Colon (tissue), 2 donors: ENCODE measurements at regions not wholly inside any gene's neighbourhood (a gene's known extent, or its start where the extent isn't known, plus 50 kb on each side); places are given as distances from the start of the nearest gene placed in this dataset.

Source experiments
- FAIRE-seq: peaks from 2 replicates; lab custom pipeline; 2012; peaks lifted over from hg19 to GRCh38; lab: Jason Lieb, UNC
- donor health status: control.
- donor health status: control.

- FAIRE-seq, result no peak
Measured at GRCh38 chr4:108567831-108568230, 52.5 kb upstream of the RPL34 start.

- FAIRE-seq, result no peak
Measured at GRCh38 chr4:108561116-108561515, 59.3 kb upstream of the RPL34 start.

- FAIRE-seq, result no peak
Measured at GRCh38 chr4:108560616-108561015, 59.8 kb upstream of the RPL34 start.

GRCh38 chr4:108559911-108560310 is 60.5 kb upstream of the RPL34 start:
- no peak for FAIRE-seq

- FAIRE-seq, result no peak
Measured at GRCh38 chr4:108559068-108559793, 61.1 kb upstream of the RPL34 start.

GRCh38 chr4:108556588-108557200 is 63.7 kb upstream of the RPL34 start:
- no peak for FAIRE-seq

- FAIRE-seq, result no peak
Measured at GRCh38 chr4:108556166-108556565, 64.2 kb upstream of the RPL34 start.

- no peak for FAIRE-seq
Measured at GRCh38 chr4:108555701-108556100, 64.7 kb upstream of the RPL34 start.

GRCh38 chr4:108547682-108548081 is 72.7 kb upstream of the RPL34 start:
- FAIRE-seq, result no peak

- FAIRE-seq, result no peak
Measured at GRCh38 chr4:108546728-108547127, 73.6 kb upstream of the RPL34 start.

- no peak for FAIRE-seq
Measured at GRCh38 chr4:108544481-108544880, 75.9 kb upstream of the RPL34 start.

GRCh38 chr4:108543359-108543968 is 76.9 kb upstream of the RPL34 start:
- FAIRE-seq, result no peak

GRCh38 chr4:108540536-108540935 is 79.8 kb upstream of the RPL34 start:
- FAIRE-seq, result no peak

- FAIRE-seq, result no peak
Measured at GRCh38 chr4:108536577-108536976, 83.8 kb upstream of the RPL34 start.

GRCh38 chr4:108535757-108536156 is 84.6 kb upstream of the RPL34 start:
- FAIRE-seq, result no peak

GRCh38 chr4:108533876-108534275 is 86.5 kb upstream of the RPL34 start:
- no peak for FAIRE-seq

GRCh38 chr4:108533245-108533844 is 87.0 kb upstream of the RPL34 start:
- no peak for FAIRE-seq

GRCh38 chr4:108532738-108533137 is 87.6 kb upstream of the RPL34 start:
- FAIRE-seq, result no peak

GRCh38 chr4:108532187-108532586 is 88.2 kb upstream of the RPL34 start:
- FAIRE-seq, result no peak

- no peak for FAIRE-seq
Measured at GRCh38 chr4:108531461-108531860, 88.9 kb upstream of the RPL34 start.

- no peak for FAIRE-seq
Measured at GRCh38 chr4:108529984-108530905, 90.1 kb upstream of the RPL34 start.

GRCh38 chr4:108529102-108529501 is 91.3 kb upstream of the RPL34 start:
- FAIRE-seq, result no peak
